HG03342 (cell line): ENCODE measurements at regions not wholly inside any gene's neighbourhood (a gene's known extent, or its start where the extent isn't known, plus 50 kb on each side); places are given as distances from the start of the nearest gene placed in this dataset.

Experiments
- ATAC-seq: cut with Tn5 transposase; IDR thresholded peaks from one replicate; pipeline ENCODE4 v1.9.1; 2021; ENCODE audit warnings: mild to moderate bottlenecking, moderate library complexity; ENCODE audit not compliant: unreplicated experiment

GRCh38 chr2:21667638-21668037 lies 543.9 kb downstream of the TDRD15 start:
- no peak for ATAC-seq

GRCh38 chr2:21668078-21668710 lies 544.4 kb downstream of the TDRD15 start:
- ATAC-seq, result no peak

GRCh38 chr2:21676041-21676440 lies 552.3 kb downstream of the TDRD15 start:
- no peak for ATAC-seq

GRCh38 chr2:21676676-21677075 lies 552.9 kb downstream of the TDRD15 start:
- ATAC-seq, result no peak

- ATAC-seq, result no peak
Observed at GRCh38 chr2:21683838-21684237, 560.1 kb downstream of the TDRD15 start.

- no peak for ATAC-seq
Observed at GRCh38 chr2:21687589-21687988, 563.8 kb downstream of the TDRD15 start.

- ATAC-seq, result no peak
Observed at GRCh38 chr2:21690005-21690404, 566.2 kb downstream of the TDRD15 start.

- ATAC-seq, result no peak
Observed at GRCh38 chr2:21693081-21693480, 569.3 kb downstream of the TDRD15 start.

GRCh38 chr2:21694079-21694878 lies 570.5 kb downstream of the TDRD15 start:
- no peak for ATAC-seq

GRCh38 chr2:21696900-21697299 lies 573.1 kb downstream of the TDRD15 start:
- ATAC-seq, result no peak

- no peak for ATAC-seq
Observed at GRCh38 chr2:21700644-21701043, 576.9 kb downstream of the TDRD15 start.

GRCh38 chr2:21710031-21710430 lies 586.3 kb downstream of the TDRD15 start:
- ATAC-seq, result no peak

GRCh38 chr2:21710496-21710895 lies 586.7 kb downstream of the TDRD15 start:
- no peak for ATAC-seq

GRCh38 chr2:21715887-21716286 lies 592.1 kb downstream of the TDRD15 start:
- no peak for ATAC-seq

- no peak for ATAC-seq
Observed at GRCh38 chr2:21727101-21727500, 603.3 kb downstream of the TDRD15 start.

GRCh38 chr2:21728133-21728532 lies 604.4 kb downstream of the TDRD15 start:
- ATAC-seq, result no peak

GRCh38 chr2:21730141-21730540 lies 606.4 kb downstream of the TDRD15 start:
- ATAC-seq, result no peak

GRCh38 chr2:21740484-21740883 lies 616.7 kb downstream of the TDRD15 start:
- ATAC-seq, result no peak

GRCh38 chr2:21746499-21746898 lies 622.7 kb downstream of the TDRD15 start:
- no peak for ATAC-seq

- ATAC-seq, result no peak
Observed at GRCh38 chr2:21748501-21748900, 624.7 kb downstream of the TDRD15 start.

- ATAC-seq, result no peak
Observed at GRCh38 chr2:21754164-21754788, 630.5 kb downstream of the TDRD15 start.

- no peak for ATAC-seq
Observed at GRCh38 chr2:21757805-21758430, 634.1 kb downstream of the TDRD15 start.
